ENCODE measurements at regions not wholly inside any gene's neighbourhood (a gene's known extent, or its start where the extent isn't known, plus 50 kb on each side); places are given as distances from the start of the nearest gene placed in this dataset.

DNA sequence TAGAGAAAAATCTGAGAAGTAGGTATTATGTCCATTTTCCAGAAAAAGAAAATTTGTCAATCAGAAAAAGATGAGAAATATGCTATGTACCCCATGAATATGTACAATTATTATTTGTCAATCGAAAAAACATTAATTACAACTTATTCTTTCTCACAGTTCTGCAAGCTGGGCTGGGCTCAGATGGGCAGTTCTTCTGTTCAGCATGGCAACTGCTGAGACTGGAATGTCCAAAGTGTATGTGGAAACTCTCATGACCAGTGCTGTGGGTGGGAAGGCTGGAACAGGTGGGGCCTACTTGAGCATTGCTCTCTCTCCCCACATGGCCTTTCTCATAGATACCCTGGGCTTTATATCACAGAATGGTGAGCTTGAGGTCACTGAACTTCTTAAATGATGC, 450.3 kb upstream of the TBX3 start (continued):
- TF ChIP-seq TAF7 (optimal IDR thresholded peaks at IDR 0.05; ENCODE audit: borderline replicate concordance, low read depth, low read length), result no peak
- no peak for TF ChIP-seq RBBP5 (IDR thresholded peaks at IDR 0.05; ENCODE audit: borderline replicate concordance, low read depth, low read length)
- TF ChIP-seq FOSL1 (IDR thresholded peaks at IDR 0.05; ENCODE audit: insufficient read depth, low read depth, low read length), result no peak
- TF ChIP-seq CBX5 (IDR thresholded peaks at IDR 0.05; ENCODE audit: low read depth, low read length), result no peak

Data from H1 (cell line).